Bone marrow (tissue), 2 donors: ENCODE measurements at regions not wholly inside any gene's neighbourhood (a gene's known extent, or its start where the extent isn't known, plus 50 kb on each side); places are given as distances from the start of the nearest gene placed in this dataset.

Source experiments
- DNase-seq, 2 donors: peaks; one replicate each; lab custom pipeline; 2025; lab: John Stamatoyannopoulos, UW

DNA sequence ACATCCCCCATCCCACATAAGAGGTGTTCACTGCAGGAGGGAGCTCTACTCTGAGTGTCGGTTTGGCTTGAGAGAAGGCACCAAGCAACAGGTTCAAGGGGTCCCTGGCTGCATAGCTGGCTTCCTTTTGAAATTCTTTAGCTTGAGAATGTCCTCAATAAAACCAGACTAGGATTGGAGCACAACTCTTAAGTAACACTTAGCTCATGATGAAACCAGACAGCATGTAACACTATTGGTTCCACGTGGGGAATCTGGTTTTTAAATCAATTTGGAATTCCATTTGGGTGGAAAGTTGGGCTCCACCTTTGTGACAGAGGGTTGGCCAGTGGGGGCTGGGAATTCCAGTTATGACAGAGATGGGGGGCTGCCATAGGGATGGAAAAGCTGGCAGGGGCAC, 281.2 kb downstream of the TLE3 start:
- no peak for DNase-seq

DNA sequence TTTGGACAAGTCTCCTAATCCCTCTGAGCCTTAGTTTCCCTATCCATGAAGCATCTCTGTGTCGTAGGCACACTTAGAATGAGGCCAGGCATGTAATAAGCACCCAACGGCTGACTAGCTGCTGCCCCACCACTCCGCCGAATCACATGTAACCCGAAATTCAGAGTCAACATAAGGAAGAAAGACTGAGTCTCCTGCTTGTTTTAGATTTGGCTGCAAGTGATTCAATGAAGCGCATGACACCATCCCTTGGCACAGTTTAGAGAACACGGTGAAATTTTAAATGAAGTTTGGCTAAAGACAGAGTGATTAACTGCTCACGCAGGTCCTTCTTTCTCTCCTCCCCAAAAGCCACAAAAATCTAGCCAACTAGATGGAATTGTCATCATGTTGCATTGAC, 279.2 kb downstream of the TLE3 start:
- no peak for DNase-seq

DNA sequence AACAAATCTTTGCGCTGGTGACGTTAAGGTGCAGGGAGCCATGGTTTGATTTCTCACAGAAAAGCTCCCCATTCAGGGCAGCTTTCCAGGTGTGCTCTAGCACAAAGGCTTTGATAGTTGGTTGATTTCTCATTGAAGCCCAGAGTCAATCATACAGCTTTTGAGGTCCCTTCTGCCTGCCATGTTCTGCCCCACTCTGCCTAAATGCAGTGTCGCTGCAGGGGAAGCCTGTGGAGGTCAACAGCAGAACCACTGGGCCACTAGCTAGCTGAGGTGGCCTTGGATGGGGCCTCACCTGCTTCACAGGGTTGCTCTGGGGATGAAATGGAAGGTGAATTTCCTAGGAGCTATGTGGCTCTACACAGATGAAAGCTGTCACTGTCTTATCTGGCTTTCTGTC, 278.3 kb downstream of the TLE3 start:
- no peak for DNase-seq

DNA sequence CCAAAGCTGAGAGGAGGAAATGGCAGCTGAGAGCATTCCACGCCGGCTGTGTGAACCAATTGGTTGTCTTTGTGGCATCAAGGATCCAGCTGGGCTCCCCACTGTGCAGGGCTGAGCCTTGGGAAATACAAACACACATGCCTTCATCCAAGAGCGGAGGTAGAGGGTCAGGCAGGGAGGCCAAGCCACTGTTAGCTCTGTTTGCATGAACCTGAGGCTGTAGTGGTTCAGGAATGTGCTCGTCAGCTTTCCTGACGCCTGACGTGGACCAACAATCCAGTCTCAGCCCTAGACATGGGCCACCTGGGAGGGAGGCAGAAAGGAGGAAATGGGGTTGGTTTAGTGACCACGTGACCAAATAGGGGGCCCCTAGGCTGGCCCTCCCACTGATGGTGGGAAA, 276.9 kb downstream of the TLE3 start:
- no peak for DNase-seq

DNA sequence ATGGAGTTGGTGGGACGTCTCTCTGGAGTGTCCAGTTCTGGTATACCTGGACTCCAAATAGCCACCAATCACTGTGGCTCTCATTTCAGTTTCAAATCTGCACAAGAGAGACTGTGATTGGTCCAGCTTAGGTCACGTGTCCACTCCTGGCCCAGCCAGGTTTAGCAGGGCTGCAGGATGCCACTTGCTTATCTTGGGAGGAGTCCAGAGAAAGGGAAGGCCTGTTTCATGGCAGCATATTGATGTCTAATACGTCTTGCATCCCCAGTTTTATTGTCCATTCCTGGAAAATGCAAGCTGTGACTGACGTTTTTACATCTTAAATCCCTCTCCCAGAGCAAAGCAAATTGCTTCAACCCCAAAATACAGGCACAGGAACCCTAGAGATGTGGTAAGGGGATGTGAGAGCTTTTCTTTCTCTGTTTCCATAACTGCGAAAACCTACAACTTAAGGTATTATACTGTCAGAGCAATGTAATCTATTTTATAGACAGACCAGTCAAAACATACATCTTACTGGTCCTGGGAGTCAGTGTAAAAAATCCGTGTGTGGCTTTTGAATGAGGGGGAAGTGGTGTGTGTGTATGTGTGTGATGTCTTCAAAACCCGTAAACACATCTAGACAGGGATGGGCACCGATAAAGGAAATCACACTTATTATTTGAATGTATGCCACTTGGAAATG, 274.4 kb downstream of the TLE3 start:
- no peak for DNase-seq

DNA sequence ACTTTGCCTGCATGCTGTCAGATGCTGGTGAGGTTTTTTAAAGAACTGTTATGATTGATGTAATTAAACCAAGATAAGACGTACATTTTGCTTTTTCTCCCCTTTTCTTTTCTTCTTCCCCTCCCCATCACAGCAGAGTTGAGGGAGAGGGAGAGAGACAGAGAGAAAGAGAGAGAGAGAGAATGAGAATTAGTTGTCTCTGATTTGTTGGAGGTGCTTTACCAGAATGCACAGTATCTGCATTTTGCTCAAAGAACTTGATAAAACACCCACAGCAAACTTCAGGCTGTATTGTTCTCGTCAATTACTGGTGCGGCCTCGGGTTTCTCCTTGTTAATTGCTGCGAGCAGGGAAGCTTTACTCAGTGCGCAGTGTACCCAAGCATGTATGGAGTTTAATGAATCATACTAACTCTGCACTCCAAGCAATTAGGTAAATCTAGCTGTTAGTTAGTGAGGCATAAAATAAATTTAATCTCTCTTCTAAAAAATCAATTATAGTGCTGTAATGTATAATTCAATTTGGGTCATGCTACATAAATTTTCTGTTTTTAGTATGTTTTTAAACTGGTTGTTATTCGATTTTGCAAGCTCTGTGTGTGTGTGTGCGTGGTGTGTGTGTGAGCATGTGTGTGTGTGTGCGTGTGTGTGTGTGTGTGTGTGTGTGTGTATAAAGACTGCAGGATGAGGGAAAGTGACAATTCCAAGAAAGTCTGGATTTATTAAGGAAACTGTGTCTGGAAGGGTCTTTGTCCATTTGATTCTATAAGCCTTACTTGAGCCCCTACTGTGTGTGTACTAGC, 273.4 kb downstream of the TLE3 start:
- DNase-seq: no peak

DNA sequence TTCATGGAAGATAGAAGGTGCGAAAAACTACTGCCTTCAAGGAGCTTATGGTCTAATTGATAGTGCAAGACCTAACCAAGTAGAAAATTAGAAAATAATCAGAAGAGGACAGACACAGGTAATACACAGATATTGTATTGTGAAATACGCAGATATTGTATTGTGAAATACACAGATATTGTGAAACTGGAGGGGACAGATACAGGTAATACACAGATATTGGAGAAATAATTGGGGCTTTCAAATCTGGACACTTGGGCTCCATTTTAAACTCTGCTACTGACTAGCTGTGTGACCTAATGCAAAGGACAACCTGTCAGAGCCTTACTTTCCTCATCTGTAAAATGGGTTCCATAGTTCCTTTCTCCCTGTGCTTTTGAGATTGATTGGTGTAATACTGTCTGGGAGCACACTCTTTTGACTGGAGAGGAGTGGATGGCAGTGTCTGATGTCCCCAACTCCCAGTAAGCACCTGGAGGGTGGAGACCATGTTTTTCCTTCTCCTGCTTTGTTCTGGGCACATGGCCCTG, 272.8 kb downstream of the TLE3 start:
- DNase-seq: no peak

DNA sequence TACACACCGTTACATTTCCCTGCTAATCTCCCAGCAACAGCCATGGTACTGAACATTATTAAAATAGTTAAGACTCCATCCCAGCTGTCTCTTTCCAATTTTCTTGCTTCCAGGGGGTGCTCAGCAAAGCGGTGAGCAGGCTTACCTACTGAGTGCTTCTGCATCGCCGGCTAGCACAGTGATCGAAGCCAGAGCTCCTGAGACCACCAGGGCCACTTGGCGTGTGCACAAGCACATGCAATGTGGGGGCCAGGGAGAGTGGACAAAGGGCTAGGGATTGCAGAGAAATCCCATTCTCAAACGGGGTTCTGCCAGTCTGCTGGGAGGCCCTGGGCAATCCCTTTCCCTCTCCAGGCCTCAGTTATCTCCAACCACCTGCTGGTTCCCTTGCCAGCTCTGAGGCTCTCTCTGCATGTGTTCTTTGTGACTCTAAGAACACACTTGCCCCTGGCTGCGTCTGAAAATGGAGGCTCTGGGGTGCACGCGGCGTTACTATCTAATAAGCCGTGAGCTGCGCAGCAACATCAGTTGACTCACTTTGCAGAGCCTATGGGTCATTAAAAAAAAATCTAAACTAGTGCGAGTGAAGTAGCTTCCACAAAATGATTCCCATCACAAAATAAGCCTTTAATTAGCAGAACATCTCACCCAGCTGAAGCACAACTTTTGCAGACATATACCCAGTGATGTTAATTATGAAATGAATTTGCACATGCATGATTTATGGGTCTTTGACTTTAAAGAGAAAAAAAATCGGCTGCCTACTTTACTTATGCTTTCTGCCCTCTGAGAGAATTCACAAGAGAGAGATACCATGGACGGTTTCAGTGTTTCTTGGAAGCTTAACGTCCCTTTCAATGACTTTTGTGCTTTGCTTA, 271.5 kb downstream of the TLE3 start:
- no peak for DNase-seq

DNA sequence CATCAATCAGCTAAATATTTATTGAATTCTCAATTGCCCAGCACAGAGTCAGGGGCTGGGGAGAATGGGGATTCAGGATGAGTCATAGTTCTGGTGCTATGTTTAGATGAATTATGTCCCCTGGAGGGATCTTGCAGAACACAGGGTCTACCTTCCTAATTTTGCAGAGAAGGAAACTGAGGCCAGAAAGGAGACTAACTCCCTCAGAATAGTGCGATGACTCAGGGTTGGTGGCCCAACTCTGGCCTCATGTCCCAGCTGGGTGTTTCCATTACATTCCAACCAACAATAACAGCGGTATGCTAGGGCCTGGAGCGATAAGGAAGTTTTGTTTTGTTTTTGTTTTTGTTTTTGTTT, 270.9 kb downstream of the TLE3 start:
- DNase-seq: no peak

DNA sequence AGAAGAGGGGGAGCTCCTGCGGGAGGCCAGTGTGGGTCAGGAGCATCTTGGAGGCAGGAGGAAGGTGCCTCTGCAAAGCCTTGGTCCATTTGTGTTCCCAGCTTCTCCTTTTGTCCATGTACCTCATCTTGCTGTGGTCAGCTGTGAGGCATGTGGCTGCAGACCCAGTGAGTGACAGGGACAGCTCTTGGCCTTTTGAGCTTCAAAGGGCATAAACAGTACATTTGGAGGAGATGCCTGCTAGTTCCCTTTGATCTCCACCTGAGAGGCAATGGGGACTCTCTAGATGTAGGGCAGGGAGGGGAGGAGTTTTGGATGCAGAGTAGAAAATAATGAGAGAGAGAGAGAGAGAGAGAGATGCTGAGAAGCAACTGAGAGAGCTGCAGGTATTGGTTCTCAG, 270.0 kb downstream of the TLE3 start:
- DNase-seq: no peak

DNA sequence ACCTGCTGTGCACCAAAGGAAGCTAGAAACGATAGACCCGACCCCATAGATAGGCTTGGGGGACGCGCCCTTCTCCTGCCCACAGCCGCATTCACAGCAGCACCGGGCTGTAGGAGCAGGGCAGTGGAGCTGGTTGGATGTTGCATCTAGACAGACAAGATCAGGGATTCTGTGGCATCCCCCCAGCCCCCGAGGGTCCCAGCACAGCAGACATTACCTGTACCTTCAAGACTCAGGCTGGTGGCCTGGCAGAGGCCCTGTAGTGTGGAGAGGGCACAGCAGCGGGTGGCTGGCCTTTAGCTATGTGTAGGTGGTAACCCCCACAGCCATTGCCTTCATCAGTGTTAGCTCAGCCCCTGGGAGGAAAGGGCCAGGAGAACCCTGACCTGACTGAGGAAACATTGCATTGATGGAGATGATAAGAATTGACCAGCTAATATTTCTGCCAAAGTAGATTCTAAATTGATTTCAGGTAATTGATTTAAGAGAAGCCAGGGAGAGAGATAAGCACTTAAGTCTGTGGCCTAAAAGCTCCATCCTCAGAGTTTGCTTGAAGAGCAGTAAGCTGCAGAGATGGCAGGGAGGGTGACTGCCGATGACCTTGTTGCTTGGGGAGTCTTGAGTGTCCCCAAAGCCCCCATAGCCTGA, 269.4 kb downstream of the TLE3 start:
- no peak for DNase-seq

DNA sequence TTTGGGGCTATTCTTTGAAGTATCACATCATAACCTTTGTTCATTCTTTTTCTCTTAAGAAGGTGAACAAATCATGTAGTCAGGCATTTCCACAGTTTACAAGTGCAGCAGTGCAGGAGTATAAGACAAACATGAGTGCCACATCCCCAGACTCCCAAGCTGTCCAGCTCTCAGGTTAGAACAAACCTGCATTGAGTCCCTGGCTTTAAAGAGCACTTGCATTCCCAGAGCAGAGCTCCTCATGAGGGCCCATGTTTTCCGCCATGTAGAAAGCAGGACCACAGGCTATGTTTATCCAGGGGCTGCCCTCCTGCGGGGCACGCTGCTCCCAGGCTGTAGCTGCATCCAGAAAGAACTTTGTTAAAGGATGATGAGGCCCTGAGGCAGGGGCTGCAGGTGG, 267.7 kb downstream of the TLE3 start:
- no peak for DNase-seq

DNA sequence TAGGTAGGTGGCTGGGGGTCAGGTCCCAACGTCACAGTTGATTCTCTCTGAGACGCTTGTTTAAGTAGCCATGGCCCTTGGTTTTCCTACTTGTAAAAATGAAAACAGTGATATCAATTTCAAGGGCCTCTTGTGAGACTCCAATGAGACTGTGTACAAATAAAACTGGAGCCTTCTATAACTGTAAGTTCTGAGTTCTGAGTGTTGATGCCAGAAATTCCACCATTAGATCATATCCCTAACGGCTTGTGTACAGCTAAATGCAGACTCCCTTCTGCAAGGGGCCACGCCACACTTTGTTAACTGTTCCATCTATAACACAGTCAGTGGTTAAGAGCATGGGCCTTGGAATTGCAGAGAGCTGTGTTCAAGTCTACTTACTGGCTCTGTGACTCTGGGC, 267.3 kb downstream of the TLE3 start:
- DNase-seq: no peak

DNA sequence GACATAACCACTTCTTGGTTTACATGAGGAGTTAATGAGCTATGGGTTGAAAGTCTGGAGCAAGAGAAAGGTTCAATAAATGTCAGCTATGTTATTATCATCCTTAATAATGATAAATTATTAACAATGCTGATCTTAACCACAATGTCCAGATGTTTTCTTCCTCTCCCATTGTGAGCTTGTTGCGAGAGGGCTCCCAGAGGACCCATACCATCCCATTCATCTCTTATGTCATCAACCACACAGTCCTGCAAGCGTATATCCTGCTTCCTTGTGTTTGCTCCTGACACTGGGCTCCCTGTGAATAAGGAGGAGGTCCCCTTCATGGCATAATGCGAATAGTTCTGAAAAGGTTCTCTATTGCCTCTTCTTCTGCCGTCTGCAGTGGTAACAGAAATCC, 266.8 kb downstream of the TLE3 start:
- no peak for DNase-seq

DNA sequence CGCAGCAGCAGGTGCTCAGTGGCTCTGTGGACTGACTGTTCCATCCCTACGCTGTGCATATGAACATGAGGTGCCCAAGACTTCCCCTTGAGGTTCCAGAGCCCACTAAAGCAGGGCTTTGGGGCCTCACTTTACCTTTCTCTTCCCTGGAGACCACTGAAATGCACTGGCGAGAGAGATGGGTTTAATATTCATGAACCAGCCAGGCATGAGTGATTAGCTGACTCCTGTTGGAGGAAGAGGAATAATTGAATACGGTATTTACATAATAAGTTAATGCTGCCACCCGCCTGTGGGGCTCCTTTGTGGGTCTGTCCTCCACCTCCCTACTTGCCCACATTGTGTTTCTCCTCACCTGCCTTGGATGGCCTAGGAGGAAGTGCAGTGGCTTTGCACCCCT, 263.4 kb downstream of the TLE3 start:
- DNase-seq: no peak

DNA sequence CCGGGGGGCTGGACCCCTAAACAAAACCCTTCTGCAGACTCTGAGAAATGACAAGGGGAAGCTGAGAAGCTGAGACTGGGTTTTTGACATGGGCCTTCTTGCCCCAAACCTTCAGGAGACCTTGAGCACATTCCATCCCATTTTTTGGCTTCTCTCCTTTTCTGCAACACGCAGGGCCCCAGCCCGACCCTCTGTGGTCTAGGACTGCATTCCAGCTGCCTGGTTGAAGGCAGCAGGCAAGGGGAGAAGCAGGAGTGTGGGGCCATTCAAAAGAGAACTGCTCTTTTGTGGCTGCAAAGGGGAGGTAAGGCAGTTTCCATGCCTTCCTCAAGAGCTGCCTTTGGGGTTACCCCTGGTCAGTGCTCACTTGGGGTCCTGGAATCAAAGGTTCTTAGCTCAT, 263.0 kb downstream of the TLE3 start:
- DNase-seq: no peak

DNA sequence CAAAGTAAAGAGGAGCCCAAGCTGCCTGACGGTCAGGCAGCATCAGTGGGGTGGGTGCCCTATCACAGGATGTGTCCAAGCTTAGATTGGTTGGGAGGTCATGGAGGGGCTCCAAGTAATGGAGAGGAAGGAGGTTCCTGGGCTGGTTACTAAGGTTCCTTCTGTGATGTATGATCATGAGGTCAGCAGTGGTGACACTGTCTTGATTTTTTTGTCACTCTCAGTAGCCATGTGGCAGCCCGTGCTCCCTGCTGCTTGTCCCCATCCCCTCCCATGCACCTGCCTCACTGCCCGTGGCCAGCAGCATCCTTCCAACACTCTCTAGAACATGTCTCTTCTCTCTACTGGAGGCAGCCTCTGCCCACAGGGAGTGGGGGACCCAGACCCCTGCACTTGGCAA, 261.7 kb downstream of the TLE3 start:
- no peak for DNase-seq

DNA sequence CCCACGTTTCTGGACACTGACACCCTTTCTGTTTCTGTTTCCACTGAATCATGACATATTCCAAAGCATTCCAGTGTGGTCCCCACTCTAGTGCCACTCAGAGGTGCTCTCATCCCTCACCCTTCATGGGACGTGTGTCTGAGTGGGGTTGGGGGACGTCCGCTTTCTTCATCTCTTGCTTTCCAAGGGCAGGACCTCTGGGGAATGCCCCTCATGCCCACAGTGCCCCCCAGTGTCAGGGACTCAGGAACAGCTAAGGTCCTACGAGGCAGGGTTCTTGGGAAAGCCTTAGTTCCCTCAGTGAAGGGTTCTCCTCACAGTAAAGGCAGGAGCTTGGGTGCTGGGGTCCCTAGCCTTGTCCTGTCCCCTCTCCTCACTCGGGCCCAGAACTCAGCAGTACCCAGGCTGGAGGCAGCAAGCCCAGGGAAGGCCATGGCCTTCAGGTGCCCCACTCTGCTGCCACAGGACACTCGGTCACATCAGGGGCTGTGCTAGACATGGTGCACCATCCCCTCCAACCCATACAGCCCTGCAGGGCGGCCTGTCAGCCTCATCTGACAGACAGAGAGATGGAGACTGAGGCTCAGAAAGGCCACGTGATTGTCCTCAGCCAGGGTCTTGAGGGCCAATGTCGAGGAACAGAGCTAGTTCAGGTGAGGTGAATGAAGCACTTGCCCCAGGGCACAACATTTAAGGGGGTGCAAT, 261.0 kb downstream of the TLE3 start:
- DNase-seq: no peak

DNA sequence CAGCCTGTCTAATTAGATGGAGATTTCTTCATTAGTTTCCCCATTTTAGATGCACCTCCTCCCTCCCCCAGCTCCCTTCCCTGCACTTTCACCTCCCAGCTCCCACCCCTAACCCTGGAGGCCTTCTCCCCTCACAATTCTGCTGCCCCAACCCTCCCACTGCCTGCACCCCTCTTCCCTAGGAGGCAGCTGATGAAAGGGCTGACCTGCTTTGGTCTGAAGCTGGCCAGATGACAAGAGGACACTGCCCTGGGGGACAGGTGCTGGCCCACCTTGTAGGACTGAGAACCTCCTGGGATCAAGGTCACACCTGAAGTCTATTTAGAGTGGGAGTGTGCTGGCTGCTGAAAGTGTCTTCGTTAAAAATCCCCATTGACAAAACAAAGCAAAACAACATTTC, 259.4 kb downstream of the TLE3 start:
- DNase-seq: no peak

DNA sequence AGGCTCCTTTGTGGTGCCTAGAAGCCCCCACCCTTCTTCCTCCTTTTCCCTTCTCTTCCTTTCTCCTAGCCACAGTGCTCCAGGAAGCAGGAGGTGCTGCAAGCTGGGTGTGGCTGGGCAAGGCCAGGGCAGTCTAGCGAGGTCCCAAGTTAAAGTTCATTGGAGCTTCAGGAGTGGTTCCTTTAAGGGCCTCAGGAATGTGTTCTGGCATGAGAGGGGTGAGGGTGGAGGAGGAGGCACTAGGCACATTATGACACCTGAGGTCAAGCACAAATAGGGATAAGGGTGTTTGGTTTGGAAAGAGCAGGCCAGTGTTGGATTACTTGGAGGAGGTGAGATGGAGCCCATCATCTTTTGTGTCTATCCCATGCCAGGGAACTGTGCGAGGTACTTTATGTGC, 258.7 kb downstream of the TLE3 start:
- DNase-seq: no peak

DNA sequence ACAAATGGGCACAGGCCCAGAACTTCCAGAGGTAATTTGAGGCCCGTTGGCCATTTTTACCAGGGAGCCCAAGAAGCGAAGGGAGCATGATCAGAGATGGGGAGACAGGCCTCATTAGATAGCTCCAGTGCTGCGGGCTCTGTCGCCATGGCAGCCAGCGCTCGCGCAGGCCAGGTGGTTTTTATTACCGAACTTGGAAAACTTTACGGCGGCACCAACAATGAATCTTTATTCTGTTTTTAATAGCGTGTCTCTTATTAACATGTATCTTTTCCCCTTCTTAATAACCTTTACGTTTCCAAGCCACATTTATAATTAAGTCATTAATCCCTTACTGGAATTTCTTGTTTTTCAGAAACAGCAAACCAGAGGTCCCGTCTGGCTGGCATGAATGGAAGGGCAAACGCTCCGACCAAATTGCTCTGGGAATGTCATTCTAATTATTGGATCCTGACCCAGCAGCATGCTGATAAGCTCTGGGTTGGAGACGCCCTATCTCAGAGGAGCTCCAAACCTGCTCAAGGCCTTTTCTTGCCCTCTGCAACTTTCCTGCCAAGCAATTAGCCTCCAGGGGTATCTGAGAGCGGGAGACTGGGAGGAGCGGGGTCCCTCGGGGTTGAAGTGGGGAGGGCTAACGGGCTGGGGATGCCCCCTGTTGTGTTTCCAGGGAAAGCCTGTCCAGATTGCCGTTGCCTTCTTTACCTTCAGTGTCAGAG, 256.4 kb downstream of the TLE3 start:
- no peak for DNase-seq
